Gastrocnemius medialis (tissue), 4 donors: ENCODE measurements at regions not wholly inside any gene's neighbourhood (a gene's known extent, or its start where the extent isn't known, plus 50 kb on each side); places are given as distances from the start of the nearest gene placed in this dataset.

Experiments
- CTCF ChIP-seq, 5 experiments: fragments of 450-650 bp in 3 of 5; fragments of 200-600 bp in 2 of 5; sonication (generic) in 2 of 5; IDR thresholded peaks in 4 of 5; conservative IDR thresholded peaks in 1 of 5; 1 replicate in 4 of 5; 2 replicates in 1 of 5; pipeline ENCODE4 v1.5.1; 2016 to 2019; ENCODE audit warnings: antibody characterized with exemption in 5 of 5, mild to moderate bottlenecking in 3 of 5, moderate library complexity in 3 of 5
- POLR2A ChIP-seq, 2 donors: fragments of 450-650 bp; IDR thresholded peaks; one replicate each; pipeline ENCODE4 v1.6.1; 2017; ENCODE audit warnings: antibody characterized with exemption in 2 of 2, mild to moderate bottlenecking in 2 of 2, moderate library complexity in 2 of 2

- TF ChIP-seq CTCF (IDR thresholded peaks at IDR 0.05 in 4 of 5, conservative IDR thresholded peaks at IDR 0.05 in 1 of 5) (no peak), POLR2A (IDR thresholded peaks at IDR 0.05) (no peak)
These were observed 272.0 kb upstream of the ZNF462 start for GRCh38 chr9:106590759-106591505.
